Left lobe of liver (tissue), 2 donors: ENCODE measurements at regions not wholly inside any gene's neighbourhood (a gene's known extent, or its start where the extent isn't known, plus 50 kb on each side); places are given as distances from the start of the nearest gene placed in this dataset.
"Not testable (repeated sequence)": the region's sequence is repeated elsewhere in the genome, so short reads cannot be mapped to it uniquely, and the experiment has no call there.

Experiments
- ATAC-seq: fragments of 200-7000 bp; cut with Tn5 transposase; one replicate; pipeline ENCODE4 v1.9.1; 2020; ENCODE audit warnings: mild to moderate bottlenecking, moderate library complexity
- DNase-seq: peaks from one replicate; pipeline ENCODE4 v3.0.0-alpha.2; 2020; ENCODE audit warnings: low spot score
- donor health status: DM: no; HTN: no; CAD: no; lungs with moderate emphysema.
- donor health status: DM: no; HTN: yes; CAD: no.

- DNase-seq, ATAC-seq: not testable (repeated sequence)
Measured at GRCh38 chr4:142897518-142897917, 51.4 kb upstream of the INPP4B start.

GRCh38 chr4:142900622-142901021 lies 54.5 kb upstream of the INPP4B start:
- ATAC-seq: no peak
- no peak for DNase-seq

- ATAC-seq (no peak), DNase-seq (no peak)
Measured at GRCh38 chr4:142901166-142901662, 55.1 kb upstream of the INPP4B start.

- not testable (repeated sequence) for ATAC-seq
Measured at GRCh38 chr4:142903617-142904016, 57.5 kb upstream of the INPP4B start.

GRCh38 chr4:142909908-142910307 lies 63.8 kb upstream of the INPP4B start:
- DNase-seq: no peak
- no peak for ATAC-seq

More at GRCh38 chr4:142903617-142904016, 57.5 kb upstream of the INPP4B start:
- not testable (repeated sequence) for DNase-seq

GRCh38 chr4:142913034-142913433 lies 66.9 kb upstream of the INPP4B start:
- DNase-seq: no peak
- ATAC-seq: no peak

GRCh38 chr4:142913461-142914030 lies 67.4 kb upstream of the INPP4B start:
- ATAC-seq: no peak
- no peak for DNase-seq

GRCh38 chr4:142917678-142918077 lies 71.6 kb upstream of the INPP4B start:
- ATAC-seq: no peak
- DNase-seq: no peak

- ATAC-seq (no peak), DNase-seq (no peak)
Measured at GRCh38 chr4:142922720-142923119, 76.6 kb upstream of the INPP4B start.

GRCh38 chr4:142923619-142924018 lies 77.5 kb upstream of the INPP4B start:
- ATAC-seq (no peak), DNase-seq (no peak)

GRCh38 chr4:142925161-142925560 lies 79.1 kb upstream of the INPP4B start:
- ATAC-seq: no peak
- no peak for DNase-seq

- DNase-seq (no peak), ATAC-seq (no peak)
Measured at GRCh38 chr4:142927721-142928120, 81.6 kb upstream of the INPP4B start.

- ATAC-seq (no peak), DNase-seq (no peak)
Measured at GRCh38 chr4:142929526-142929925, 83.4 kb upstream of the INPP4B start.

GRCh38 chr4:142933207-142933606 lies 87.1 kb upstream of the INPP4B start:
- ATAC-seq (no peak), DNase-seq (no peak)

- ATAC-seq: no peak
- DNase-seq: no peak
Measured at GRCh38 chr4:142940425-142941330, 94.6 kb upstream of the INPP4B start.

- no peak for DNase-seq
- no peak for ATAC-seq
Measured at GRCh38 chr4:142944565-142944964, 98.5 kb upstream of the INPP4B start.

GRCh38 chr4:142952821-142953580 lies 106.9 kb upstream of the INPP4B start:
- no peak for ATAC-seq
- no peak for DNase-seq

GRCh38 chr4:142954415-142954814 lies 108.3 kb upstream of the INPP4B start:
- no peak for DNase-seq
- no peak for ATAC-seq

GRCh38 chr4:142955501-142955900 lies 109.4 kb upstream of the INPP4B start:
- DNase-seq (no peak), ATAC-seq (no peak)

- no peak for ATAC-seq
- no peak for DNase-seq
Measured at GRCh38 chr4:142959173-142959572, 113.1 kb upstream of the INPP4B start.

- ATAC-seq: no peak
- DNase-seq: no peak
Measured at GRCh38 chr4:142960126-142960525, 114.0 kb upstream of the INPP4B start.
